MM.1S (cell line): ENCODE measurements at regions not wholly inside any gene's neighbourhood (a gene's known extent, or its start where the extent isn't known, plus 50 kb on each side); places are given as distances from the start of the nearest gene placed in this dataset.

ENCODE experiments used
- EZH2 ChIP-seq: fragments of 300-600 bp; sonication (generic); optimal IDR thresholded peaks from 2 replicates; pipeline ENCODE3; 2017; ENCODE audit warnings: low read depth, mild to moderate bottlenecking, antibody characterized with exemption, low read length, mixed read lengths
- EZH2phosphoT487 ChIP-seq: fragments of 300-600 bp; sonication (generic); IDR thresholded peaks from 2 replicates; pipeline ENCODE4 v1.6.1; 2018; ENCODE audit warnings: antibody characterized with exemption, low read length
- TF ChIP-seq, protein P1 (sequence below): fragments of 300-600 bp; sonication (generic); IDR thresholded peaks from 2 replicates; pipeline ENCODE4 v1.5.1; 2016; ENCODE audit warnings: antibody characterized with exemption, low read length, mixed read lengths

DNA sequence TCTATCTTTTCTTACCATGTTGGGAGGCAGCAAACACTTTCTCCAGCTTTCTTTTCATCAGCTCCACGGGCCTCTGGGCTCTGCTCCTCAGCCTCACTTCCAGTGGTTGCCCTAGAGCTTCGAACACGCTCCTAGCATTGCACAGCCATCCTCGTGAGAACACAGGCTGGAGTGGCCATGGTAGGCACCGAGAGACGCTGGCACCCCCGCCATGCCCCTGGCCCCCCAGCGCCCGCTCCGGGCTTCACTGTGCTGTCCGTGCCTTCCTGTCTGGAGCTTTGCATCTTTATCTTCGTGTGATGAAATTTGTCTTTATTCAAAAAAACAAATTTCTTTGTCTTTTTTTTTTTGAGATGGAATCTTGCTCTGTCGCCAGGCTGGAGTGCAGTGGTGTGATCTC is 352.2 kb downstream of the TMEM121 start:
- TF ChIP-seq, protein P1, sequence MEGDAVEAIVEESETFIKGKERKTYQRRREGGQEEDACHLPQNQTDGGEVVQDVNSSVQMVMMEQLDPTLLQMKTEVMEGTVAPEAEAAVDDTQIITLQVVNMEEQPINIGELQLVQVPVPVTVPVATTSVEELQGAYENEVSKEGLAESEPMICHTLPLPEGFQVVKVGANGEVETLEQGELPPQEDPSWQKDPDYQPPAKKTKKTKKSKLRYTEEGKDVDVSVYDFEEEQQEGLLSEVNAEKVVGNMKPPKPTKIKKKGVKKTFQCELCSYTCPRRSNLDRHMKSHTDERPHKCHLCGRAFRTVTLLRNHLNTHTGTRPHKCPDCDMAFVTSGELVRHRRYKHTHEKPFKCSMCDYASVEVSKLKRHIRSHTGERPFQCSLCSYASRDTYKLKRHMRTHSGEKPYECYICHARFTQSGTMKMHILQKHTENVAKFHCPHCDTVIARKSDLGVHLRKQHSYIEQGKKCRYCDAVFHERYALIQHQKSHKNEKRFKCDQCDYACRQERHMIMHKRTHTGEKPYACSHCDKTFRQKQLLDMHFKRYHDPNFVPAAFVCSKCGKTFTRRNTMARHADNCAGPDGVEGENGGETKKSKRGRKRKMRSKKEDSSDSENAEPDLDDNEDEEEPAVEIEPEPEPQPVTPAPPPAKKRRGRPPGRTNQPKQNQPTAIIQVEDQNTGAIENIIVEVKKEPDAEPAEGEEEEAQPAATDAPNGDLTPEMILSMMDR, result no peak
- TF ChIP-seq EZH2, result no peak
- no peak for TF ChIP-seq EZH2phosphoT487
